SIG-M5 treated with dmso at 0.1 percent for 504 hours (cell line): ENCODE measurements at regions not wholly inside any gene's neighbourhood (a gene's known extent, or its start where the extent isn't known, plus 50 kb on each side); places are given as distances from the start of the nearest gene placed in this dataset.

Experiments
- DNase-seq: peaks from one replicate; lab custom pipeline; 2025; ENCODE audit not compliant: unreplicated experiment; lab: John Stamatoyannopoulos, UW

- no peak for DNase-seq
Observed at GRCh38 chr17:79213305-79213704, 138.7 kb downstream of the ENGASE start.

- no peak for DNase-seq
Observed at GRCh38 chr17:79212149-79213087, 137.8 kb downstream of the ENGASE start.

GRCh38 chr17:79211061-79211770 lies 136.6 kb downstream of the ENGASE start:
- DNase-seq: no peak

- no peak for DNase-seq
Observed at GRCh38 chr17:79210638-79211037, 136.0 kb downstream of the ENGASE start.

GRCh38 chr17:79207960-79208359 lies 133.3 kb downstream of the ENGASE start:
- no peak for DNase-seq

- no peak for DNase-seq
Observed at GRCh38 chr17:79205688-79206205, 131.1 kb downstream of the ENGASE start.

- no peak for DNase-seq
Observed at GRCh38 chr17:79204261-79204660, 129.6 kb downstream of the ENGASE start.

GRCh38 chr17:79203657-79204056 lies 129.0 kb downstream of the ENGASE start:
- DNase-seq: no peak

GRCh38 chr17:79203016-79203415 lies 128.4 kb downstream of the ENGASE start:
- DNase-seq: no peak

- DNase-seq: no peak
Observed at GRCh38 chr17:79202480-79202879, 127.9 kb downstream of the ENGASE start.

GRCh38 chr17:79201536-79202227 lies 127.1 kb downstream of the ENGASE start:
- no peak for DNase-seq

- DNase-seq: no peak
Observed at GRCh38 chr17:79201119-79201518, 126.5 kb downstream of the ENGASE start.

- no peak for DNase-seq
Observed at GRCh38 chr17:79196913-79197312, 122.3 kb downstream of the ENGASE start.

GRCh38 chr17:79192503-79193351 lies 118.1 kb downstream of the ENGASE start:
- peak; percentile 40 for DNase-seq

- no peak for DNase-seq
Observed at GRCh38 chr17:79191270-79191934, 116.8 kb downstream of the ENGASE start.

GRCh38 chr17:79189305-79189704 lies 114.7 kb downstream of the ENGASE start:
- DNase-seq: no peak

- no peak for DNase-seq
Observed at GRCh38 chr17:79188685-79189084, 114.1 kb downstream of the ENGASE start.

GRCh38 chr17:79188048-79188447 lies 113.4 kb downstream of the ENGASE start:
- DNase-seq: no peak

- DNase-seq: no peak
Observed at GRCh38 chr17:79187186-79187585, 112.6 kb downstream of the ENGASE start.

GRCh38 chr17:79186406-79186805 lies 111.8 kb downstream of the ENGASE start:
- no peak for DNase-seq
